ENCODE measurements at regions not wholly inside any gene's neighbourhood (a gene's known extent, or its start where the extent isn't known, plus 50 kb on each side); places are given as distances from the start of the nearest gene placed in this dataset.

DNA sequence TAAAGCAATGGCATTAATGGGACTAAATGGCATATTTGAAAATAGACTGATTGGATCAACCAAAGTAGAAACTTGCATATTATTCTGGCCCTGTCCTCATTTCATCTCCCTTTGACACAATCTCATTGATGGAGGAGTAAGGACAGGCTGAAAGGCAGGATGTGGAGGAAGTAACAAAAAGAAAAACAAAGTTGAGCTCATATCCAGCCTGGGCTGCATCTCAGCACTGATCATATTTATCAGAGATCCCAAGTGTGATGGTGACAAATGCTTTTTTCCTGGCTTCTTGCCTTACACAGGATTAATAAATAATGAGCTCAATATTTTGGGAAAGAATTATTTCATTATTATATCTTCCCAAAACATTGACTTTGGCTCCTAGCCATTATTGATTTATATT is 622.7 kb downstream of the CD109 start:
- ATAC-seq, result no peak
- ChIA-PET CTCF (ENCODE audit: low intra/inter-chr PET ratio) (no interaction called here), POLR2A (no interaction called here)
- no peaks in the 10 kb centered on the region for H3K4me1 ChIP-seq (replicated peaks in 1 of 2; ENCODE audit: control insufficient read depth in 2 of 2, insufficient read depth in 2 of 2, low read length in 2 of 2)
- no peak for FAIRE-seq
- H2AFZ ChIP-seq (ENCODE audit: low read depth, low read length), result no peak overlapping the region
- TF ChIP-seq NFATC3 (IDR thresholded peaks at IDR 0.05) (no peak), PTRF (tag; IDR thresholded peaks at IDR 0.05) (no peak), YBX1 (IDR thresholded peaks at IDR 0.05) (no peak), LARP7 (IDR thresholded peaks at IDR 0.05) (no peak)
- TF ChIP-seq, protein P1, sequence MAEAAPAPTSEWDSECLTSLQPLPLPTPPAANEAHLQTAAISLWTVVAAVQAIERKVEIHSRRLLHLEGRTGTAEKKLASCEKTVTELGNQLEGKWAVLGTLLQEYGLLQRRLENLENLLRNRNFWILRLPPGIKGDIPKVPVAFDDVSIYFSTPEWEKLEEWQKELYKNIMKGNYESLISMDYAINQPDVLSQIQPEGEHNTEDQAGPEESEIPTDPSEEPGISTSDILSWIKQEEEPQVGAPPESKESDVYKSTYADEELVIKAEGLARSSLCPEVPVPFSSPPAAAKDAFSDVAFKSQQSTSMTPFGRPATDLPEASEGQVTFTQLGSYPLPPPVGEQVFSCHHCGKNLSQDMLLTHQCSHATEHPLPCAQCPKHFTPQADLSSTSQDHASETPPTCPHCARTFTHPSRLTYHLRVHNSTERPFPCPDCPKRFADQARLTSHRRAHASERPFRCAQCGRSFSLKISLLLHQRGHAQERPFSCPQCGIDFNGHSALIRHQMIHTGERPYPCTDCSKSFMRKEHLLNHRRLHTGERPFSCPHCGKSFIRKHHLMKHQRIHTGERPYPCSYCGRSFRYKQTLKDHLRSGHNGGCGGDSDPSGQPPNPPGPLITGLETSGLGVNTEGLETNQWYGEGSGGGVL (CRISPR knock-in tag; IDR thresholded peaks at IDR 0.05), result no peak
- no peaks in the 10 kb centered on the region for H4K20me1 ChIP-seq (replicated peaks; ENCODE audit: control insufficient read depth, insufficient read depth, low read length)
- no peaks in the 10 kb centered on the region for H3K9me1 ChIP-seq (ENCODE audit: control insufficient read depth, insufficient read depth, low read length)
- in situ Hi-C loops (cut with MboI) (no loop called here), intact Hi-C loops (cut with micrococcal nuclease) (no loop called here)
- H3K9ac ChIP-seq (ENCODE audit: insufficient read depth in 1 of 2, low read depth in 2 of 2, low read length in 2 of 2), result no peak overlapping the region
- H3K4me3 ChIP-seq, result no peak overlapping the region
- no peak for DNase-seq (ENCODE audit: extremely low read depth in 1 of 4, low spot score in 3 of 4)
- H3K9me3 ChIP-seq (replicated peaks; ENCODE audit: control insufficient read depth, insufficient read depth, low read depth, low read length), result no peaks in the 10 kb centered on the region
- H3K27ac ChIP-seq (ENCODE audit: extremely low read depth, low read depth, low read length), result no peak overlapping the region
- no peaks in the 10 kb centered on the region for H3K27me3 ChIP-seq (ENCODE audit: control insufficient read depth in 2 of 2, insufficient read depth in 2 of 2, low read length in 2 of 2)
- H3K4me2 ChIP-seq (ENCODE audit: insufficient read depth, low read length), result no peak overlapping the region
- no TSS peak for BruUV-seq (replicated peaks)
- no peaks in the 10 kb centered on the region for H3K79me2 ChIP-seq (ENCODE audit: control insufficient read depth, insufficient read depth, low read length)
- no peaks in the 10 kb centered on the region for H3K36me3 ChIP-seq (ENCODE audit: control insufficient read depth, insufficient read depth, low read length)

DNA sequence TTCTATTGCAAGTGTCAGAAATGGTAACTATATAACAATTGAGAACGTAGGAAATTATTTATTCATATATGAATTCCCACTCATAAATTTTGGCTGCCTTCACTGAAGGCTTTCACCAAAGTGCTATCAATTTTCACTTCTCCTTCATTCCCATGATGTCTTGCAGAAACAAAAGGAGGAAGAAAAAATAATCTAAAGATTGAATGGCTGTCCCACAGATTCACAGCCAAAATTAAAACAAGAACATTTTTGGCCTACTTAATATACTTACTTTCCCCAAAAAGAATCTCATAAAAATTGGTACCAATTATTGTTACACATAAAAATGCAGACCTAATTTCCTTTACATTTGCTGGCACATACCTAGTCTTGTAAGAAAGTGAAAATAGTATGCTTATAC is 616.1 kb downstream of the CD109 start:
- DNase-seq (ENCODE audit: extremely low read depth in 1 of 4, low spot score in 3 of 4), result no peak
- CTCF ChIA-PET (ENCODE audit: low intra/inter-chr PET ratio), result no interaction called here
- ATAC-seq, result no peak
- TF ChIP-seq, protein P2, sequence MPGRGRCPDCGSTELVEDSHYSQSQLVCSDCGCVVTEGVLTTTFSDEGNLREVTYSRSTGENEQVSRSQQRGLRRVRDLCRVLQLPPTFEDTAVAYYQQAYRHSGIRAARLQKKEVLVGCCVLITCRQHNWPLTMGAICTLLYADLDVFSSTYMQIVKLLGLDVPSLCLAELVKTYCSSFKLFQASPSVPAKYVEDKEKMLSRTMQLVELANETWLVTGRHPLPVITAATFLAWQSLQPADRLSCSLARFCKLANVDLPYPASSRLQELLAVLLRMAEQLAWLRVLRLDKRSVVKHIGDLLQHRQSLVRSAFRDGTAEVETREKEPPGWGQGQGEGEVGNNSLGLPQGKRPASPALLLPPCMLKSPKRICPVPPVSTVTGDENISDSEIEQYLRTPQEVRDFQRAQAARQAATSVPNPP (IDR thresholded peaks at IDR 0.05; ENCODE audit: borderline replicate concordance, insufficient read depth, insufficient read length), result no peak
- TF ChIP-seq SMARCA5 (IDR thresholded peaks at IDR 0.05), result no peak
- no peak for TF ChIP-seq SRSF7 (optimal IDR thresholded peaks at IDR 0.05; ENCODE audit: low read depth, low read length)
- TF ChIP-seq HDGF (IDR thresholded peaks at IDR 0.05), result no peak
- no peak for TF ChIP-seq HNRNPK (IDR thresholded peaks at IDR 0.05; ENCODE audit: low read depth, low read length, poor library complexity, severe bottlenecking)
- TF ChIP-seq FOXP1 (CRISPR knock-in tag; IDR thresholded peaks at IDR 0.05), result no peak
- TF ChIP-seq, protein P3, sequence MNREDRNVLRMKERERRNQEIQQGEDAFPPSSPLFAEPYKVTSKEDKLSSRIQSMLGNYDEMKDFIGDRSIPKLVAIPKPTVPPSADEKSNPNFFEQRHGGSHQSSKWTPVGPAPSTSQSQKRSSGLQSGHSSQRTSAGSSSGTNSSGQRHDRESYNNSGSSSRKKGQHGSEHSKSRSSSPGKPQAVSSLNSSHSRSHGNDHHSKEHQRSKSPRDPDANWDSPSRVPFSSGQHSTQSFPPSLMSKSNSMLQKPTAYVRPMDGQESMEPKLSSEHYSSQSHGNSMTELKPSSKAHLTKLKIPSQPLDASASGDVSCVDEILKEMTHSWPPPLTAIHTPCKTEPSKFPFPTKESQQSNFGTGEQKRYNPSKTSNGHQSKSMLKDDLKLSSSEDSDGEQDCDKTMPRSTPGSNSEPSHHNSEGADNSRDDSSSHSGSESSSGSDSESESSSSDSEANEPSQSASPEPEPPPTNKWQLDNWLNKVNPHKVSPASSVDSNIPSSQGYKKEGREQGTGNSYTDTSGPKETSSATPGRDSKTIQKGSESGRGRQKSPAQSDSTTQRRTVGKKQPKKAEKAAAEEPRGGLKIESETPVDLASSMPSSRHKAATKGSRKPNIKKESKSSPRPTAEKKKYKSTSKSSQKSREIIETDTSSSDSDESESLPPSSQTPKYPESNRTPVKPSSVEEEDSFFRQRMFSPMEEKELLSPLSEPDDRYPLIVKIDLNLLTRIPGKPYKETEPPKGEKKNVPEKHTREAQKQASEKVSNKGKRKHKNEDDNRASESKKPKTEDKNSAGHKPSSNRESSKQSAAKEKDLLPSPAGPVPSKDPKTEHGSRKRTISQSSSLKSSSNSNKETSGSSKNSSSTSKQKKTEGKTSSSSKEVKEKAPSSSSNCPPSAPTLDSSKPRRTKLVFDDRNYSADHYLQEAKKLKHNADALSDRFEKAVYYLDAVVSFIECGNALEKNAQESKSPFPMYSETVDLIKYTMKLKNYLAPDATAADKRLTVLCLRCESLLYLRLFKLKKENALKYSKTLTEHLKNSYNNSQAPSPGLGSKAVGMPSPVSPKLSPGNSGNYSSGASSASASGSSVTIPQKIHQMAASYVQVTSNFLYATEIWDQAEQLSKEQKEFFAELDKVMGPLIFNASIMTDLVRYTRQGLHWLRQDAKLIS (CRISPR knock-in tag; IDR thresholded peaks at IDR 0.05), result no peak
- no peak for TF ChIP-seq ZNF436 (CRISPR knock-in tag; IDR thresholded peaks at IDR 0.05)

More for the DNA sequence above, 616.1 kb downstream of the CD109 start:
- Histone ChIP-seq H3K27me3 (ENCODE audit: control insufficient read depth in 2 of 2, insufficient read depth in 2 of 2, low read length in 2 of 2) (no peaks in the 10 kb centered on the region), H4K20me1 (replicated peaks; ENCODE audit: control insufficient read depth, insufficient read depth, low read length) (no peaks in the 10 kb centered on the region), H3K4me1 (replicated peaks in 1 of 2; ENCODE audit: control insufficient read depth in 2 of 2, insufficient read depth in 2 of 2, low read length in 2 of 2) (no peaks in the 10 kb centered on the region), H3K9me3 (replicated peaks; ENCODE audit: control insufficient read depth, insufficient read depth, low read depth, low read length) (no peaks in the 10 kb centered on the region), H3K27ac (ENCODE audit: extremely low read depth, low read depth, low read length) (no peak overlapping the region), H3K9me1 (ENCODE audit: control insufficient read depth, insufficient read depth, low read length) (no peaks in the 10 kb centered on the region), H2AFZ (ENCODE audit: low read depth, low read length) (no peak overlapping the region), H3K79me2 (ENCODE audit: control insufficient read depth, insufficient read depth, low read length) (no peaks in the 10 kb centered on the region), H3K36me3 (ENCODE audit: control insufficient read depth, insufficient read depth, low read length) (no peaks in the 10 kb centered on the region), H3K4me3 (no peak overlapping the region), H3K9ac (ENCODE audit: insufficient read depth in 1 of 2, low read depth in 2 of 2, low read length in 2 of 2) (no peak overlapping the region), H3K4me2 (ENCODE audit: insufficient read depth, low read length) (no peak overlapping the region)
- no peak for FAIRE-seq
- intact Hi-C loops (cut with micrococcal nuclease) (no loop called here), in situ Hi-C loops (cut with MboI) (no loop called here)
- no TSS peak for BruUV-seq (replicated peaks)
- WGBS (ENCODE audit: insufficient coverage, low coverage, missing lambda C conversion rate), result 0% methylated on average over 1 of the region's 1 CpG
- POLR2A ChIA-PET, result no interaction called here

Measured in K562 (cell line).